ENCODE measurements at regions not wholly inside any gene's neighbourhood (a gene's known extent, or its start where the extent isn't known, plus 50 kb on each side); places are given as distances from the start of the nearest gene placed in this dataset.

- Histone ChIP-seq H2AFZ (ENCODE audit: low read depth) (no peak overlapping the region), H3K4me1 (ENCODE audit: control insufficient read depth in 1 of 2, insufficient read depth in 2 of 2, low read depth in 1 of 2, low read length in 1 of 2) (no peaks in the 10 kb centered on the region), H3K79me2 (ENCODE audit: insufficient read depth) (no peaks in the 10 kb centered on the region; the same call in 1 of the 2 replicates), H3F3A (replicated peaks; ENCODE audit: insufficient read depth) (no peaks in the 10 kb centered on the region), H3K9ac (no peak overlapping the region), H3K27ac (ENCODE audit: low read depth in 2 of 2, low read length in 1 of 2) (no peak overlapping the region), H3K4me2 (no peak overlapping the region), H3K9me3 (no peaks in the 10 kb centered on the region), H3K36me3 (replicated peaks in 1 of 2; ENCODE audit: control insufficient read depth in 1 of 2, insufficient read depth in 2 of 2, low read length in 1 of 2) (no peaks in the 10 kb centered on the region), H3K27me3 (ENCODE audit: insufficient read depth) (no peaks in the 10 kb centered on the region), H4K20me1 (ENCODE audit: insufficient read depth) (no peaks in the 10 kb centered on the region), H3K9me2 (no peaks in the 10 kb centered on the region), H3K4me3 (ENCODE audit: low read depth in 2 of 2, low read length in 1 of 2) (no peak overlapping the region)
- no peak for DNase-seq
- WGBS (ENCODE audit: low lambda C conversion rate): 32% methylated on average over 3 of the region's 3 CpGs
- POLR2A ChIA-PET: no interaction called here
- TF ChIP-seq REST (IDR thresholded peaks at IDR 0.05; ENCODE audit: low read depth, low read length) (no peak), RXRA (IDR thresholded peaks at IDR 0.05; ENCODE audit: borderline replicate concordance, low read depth) (no peak), GATA2 (CRISPR knock-in tag; IDR thresholded peaks at IDR 0.05) (no peak), FOSL2 (IDR thresholded peaks at IDR 0.05; ENCODE audit: borderline replicate concordance, low read depth) (no peak), MAX (IDR thresholded peaks at IDR 0.05; ENCODE audit: low read depth) (no peak), FOXM1 (IDR thresholded peaks at IDR 0.05; ENCODE audit: low read depth) (no peak), MEF2A (IDR thresholded peaks at IDR 0.05; ENCODE audit: borderline replicate concordance, low read depth) (no peak), IRF3 (IDR thresholded peaks at IDR 0.05; ENCODE audit: low read depth, low read length) (no peak), FOXJ3 (CRISPR knock-in tag; IDR thresholded peaks at IDR 0.05) (no peak), RCOR1 (IDR thresholded peaks at IDR 0.05; ENCODE audit: low read length) (no peak), NFIC (IDR thresholded peaks at IDR 0.05; ENCODE audit: borderline replicate concordance) (no peak), SIN3A (IDR thresholded peaks at IDR 0.05; ENCODE audit: borderline replicate concordance, low read depth, low read length) (no peak)
- CTCF ChIA-PET: interaction anchor here (1.5 kb wide), 1 partner anchor 14 kb away, joined by 6 read pairs; no protein-coding TSS in a partner anchor
Measured at GRCh38 chr1:95301614-95302013, 67.6 kb downstream of the RWDD3 start.

GRCh38 chr1:95304803-95305202 lies 70.8 kb downstream of the RWDD3 start:
- H2AFZ ChIP-seq (ENCODE audit: low read depth): no peak overlapping the region
- H3K27ac ChIP-seq (ENCODE audit: low read depth in 2 of 2, low read length in 1 of 2): no peak overlapping the region
- no peak for DNase-seq
- no peaks in the 10 kb centered on the region; the same call in 1 of the 2 replicates for H3K79me2 ChIP-seq (ENCODE audit: insufficient read depth)
- no peaks in the 10 kb centered on the region for H3F3A ChIP-seq (replicated peaks; ENCODE audit: insufficient read depth)
- no peak overlapping the region for H3K4me3 ChIP-seq (ENCODE audit: low read depth in 2 of 2, low read length in 1 of 2)
- H3K36me3 ChIP-seq (replicated peaks in 1 of 2; ENCODE audit: control insufficient read depth in 1 of 2, insufficient read depth in 2 of 2, low read length in 1 of 2): no peaks in the 10 kb centered on the region
- no peaks in the 10 kb centered on the region for H3K27me3 ChIP-seq (ENCODE audit: insufficient read depth)
- no peaks in the 10 kb centered on the region for H3K9me3 ChIP-seq
- 52% methylated on average over 4 of the region's 4 CpGs for WGBS (ENCODE audit: low lambda C conversion rate)
- H3K9ac ChIP-seq: no peak overlapping the region
- no peaks in the 10 kb centered on the region for H3K9me2 ChIP-seq
- no peak overlapping the region for H3K4me2 ChIP-seq
- H4K20me1 ChIP-seq (ENCODE audit: insufficient read depth): no peaks in the 10 kb centered on the region
- ChIA-PET CTCF (no interaction called here), POLR2A (no interaction called here)
- peaks cover 0 to 13% of the 10 kb centered on the region in 2 experiments; a peak in 2 of 4 replicates for H3K4me1 ChIP-seq (ENCODE audit: control insufficient read depth in 1 of 2, insufficient read depth in 2 of 2, low read depth in 1 of 2, low read length in 1 of 2)
- TF ChIP-seq CHD2 (IDR thresholded peaks at IDR 0.05; ENCODE audit: low read length, partially characterized antibody) (no peak), CTCF (IDR thresholded peaks at IDR 0.05) (no peak), FOSL2 (IDR thresholded peaks at IDR 0.05; ENCODE audit: borderline replicate concordance, low read depth) (no peak), JUND (IDR thresholded peaks at IDR 0.05) (no peak), ELF1 (IDR thresholded peaks at IDR 0.05) (no peak), TEAD4 (IDR thresholded peaks at IDR 0.05; ENCODE audit: borderline replicate concordance, insufficient read depth) (no peak), POLR2AphosphoS5 (IDR thresholded peaks at IDR 0.05; ENCODE audit: low read depth, low read length) (no peak), GABPA (IDR thresholded peaks at IDR 0.05; ENCODE audit: low read depth) (no peak), RFX5 (IDR thresholded peaks at IDR 0.05; ENCODE audit: low read length) (no peak), FOXJ3 (CRISPR knock-in tag; IDR thresholded peaks at IDR 0.05) (no peak), TCF12 (IDR thresholded peaks at IDR 0.05) (no peak), EZH2phosphoT487 (IDR thresholded peaks at IDR 0.05; ENCODE audit: borderline replicate concordance, low read depth) (no peak), EP300 (IDR thresholded peaks at IDR 0.05; ENCODE audit: borderline replicate concordance in 1 of 2, low read depth in 1 of 2, low read length in 1 of 2) (no peak), YY1 (IDR thresholded peaks at IDR 0.05; ENCODE audit: low read depth) (no peak)

Data from SK-N-SH (cell line).